ENCODE measurements at regions not wholly inside any gene's neighbourhood (a gene's known extent, or its start where the extent isn't known, plus 50 kb on each side); places are given as distances from the start of the nearest gene placed in this dataset.

DNA sequence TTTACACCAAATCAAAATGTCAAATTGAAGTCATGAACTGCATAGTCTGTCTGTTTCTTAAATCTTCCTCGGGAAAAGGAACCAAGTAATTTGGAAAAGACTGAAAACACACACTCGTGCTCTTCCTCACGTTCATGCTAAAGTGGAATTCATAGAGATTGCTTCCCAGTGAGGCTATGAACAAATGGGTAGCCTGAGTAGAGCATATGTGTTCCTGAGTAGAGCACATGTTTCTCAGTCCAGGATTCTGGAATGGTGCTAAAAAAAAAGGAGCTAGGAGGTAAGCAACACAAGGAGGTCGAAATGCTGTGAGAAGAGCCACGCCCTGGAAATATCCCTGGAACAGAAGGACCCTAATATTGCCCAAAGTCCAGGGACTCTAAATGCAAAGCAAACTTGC lies 494.2 kb upstream of the THBS1 start:
- WGBS (ENCODE audit: low lambda C conversion rate), result 82% methylated on average over 5 of the region's 5 CpGs
- Histone ChIP-seq H3F3A (replicated peaks; ENCODE audit: insufficient read depth) (peaks cover 2% of the 10 kb centered on the region), H3K9me3 (no peaks in the 10 kb centered on the region), H3K4me2 (no peak overlapping the region), H3K9ac (no peak overlapping the region), H3K4me3 (ENCODE audit: low read depth in 2 of 2, low read length in 1 of 2) (no peak overlapping the region), H4K20me1 (ENCODE audit: insufficient read depth) (no peaks in the 10 kb centered on the region), H3K27me3 (ENCODE audit: insufficient read depth) (no peaks in the 10 kb centered on the region), H3K27ac (ENCODE audit: low read depth in 2 of 2, low read length in 1 of 2) (no peak overlapping the region), H2AFZ (ENCODE audit: low read depth) (no peak overlapping the region; the same call in 1 of the 2 replicates), H3K36me3 (replicated peaks in 1 of 2; ENCODE audit: control insufficient read depth in 1 of 2, insufficient read depth in 2 of 2, low read length in 1 of 2) (no peaks in the 10 kb centered on the region), H3K4me1 (ENCODE audit: control insufficient read depth in 1 of 2, insufficient read depth in 2 of 2, low read depth in 1 of 2, low read length in 1 of 2) (peaks cover 0 to 20% of the 10 kb centered on the region in 2 experiments; a peak in 2 of 4 replicates), H3K79me2 (ENCODE audit: insufficient read depth) (no peaks in the 10 kb centered on the region), H3K9me2 (no peaks in the 10 kb centered on the region)
- TF ChIP-seq, protein P1, sequence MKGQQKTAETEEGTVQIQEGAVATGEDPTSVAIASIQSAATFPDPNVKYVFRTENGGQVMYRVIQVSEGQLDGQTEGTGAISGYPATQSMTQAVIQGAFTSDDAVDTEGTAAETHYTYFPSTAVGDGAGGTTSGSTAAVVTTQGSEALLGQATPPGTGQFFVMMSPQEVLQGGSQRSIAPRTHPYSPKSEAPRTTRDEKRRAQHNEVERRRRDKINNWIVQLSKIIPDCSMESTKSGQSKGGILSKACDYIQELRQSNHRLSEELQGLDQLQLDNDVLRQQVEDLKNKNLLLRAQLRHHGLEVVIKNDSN (IDR thresholded peaks at IDR 0.05; ENCODE audit: borderline replicate concordance, low read depth), result no peak
- TF ChIP-seq RAD21 (IDR thresholded peaks at IDR 0.05; ENCODE audit: low read length) (no peak), CHD2 (IDR thresholded peaks at IDR 0.05; ENCODE audit: low read length, partially characterized antibody) (no peak), GABPA (IDR thresholded peaks at IDR 0.05; ENCODE audit: low read depth) (no peak), RFX5 (IDR thresholded peaks at IDR 0.05; ENCODE audit: low read length) (no peak), TAF1 (IDR thresholded peaks at IDR 0.05; ENCODE audit: borderline replicate concordance, low read depth, low read length) (no peak), JUND (IDR thresholded peaks at IDR 0.05) (no peak), TEAD4 (IDR thresholded peaks at IDR 0.05; ENCODE audit: borderline replicate concordance, insufficient read depth) (no peak), RXRA (IDR thresholded peaks at IDR 0.05; ENCODE audit: borderline replicate concordance, low read depth) (no peak), SIN3A (IDR thresholded peaks at IDR 0.05; ENCODE audit: borderline replicate concordance, low read depth, low read length) (no peak), MXI1 (IDR thresholded peaks at IDR 0.05; ENCODE audit: low read depth, low read length) (no peak), POLR2AphosphoS5 (IDR thresholded peaks at IDR 0.05; ENCODE audit: low read depth, low read length) (no peak)
- TF ChIP-seq, protein P2, sequence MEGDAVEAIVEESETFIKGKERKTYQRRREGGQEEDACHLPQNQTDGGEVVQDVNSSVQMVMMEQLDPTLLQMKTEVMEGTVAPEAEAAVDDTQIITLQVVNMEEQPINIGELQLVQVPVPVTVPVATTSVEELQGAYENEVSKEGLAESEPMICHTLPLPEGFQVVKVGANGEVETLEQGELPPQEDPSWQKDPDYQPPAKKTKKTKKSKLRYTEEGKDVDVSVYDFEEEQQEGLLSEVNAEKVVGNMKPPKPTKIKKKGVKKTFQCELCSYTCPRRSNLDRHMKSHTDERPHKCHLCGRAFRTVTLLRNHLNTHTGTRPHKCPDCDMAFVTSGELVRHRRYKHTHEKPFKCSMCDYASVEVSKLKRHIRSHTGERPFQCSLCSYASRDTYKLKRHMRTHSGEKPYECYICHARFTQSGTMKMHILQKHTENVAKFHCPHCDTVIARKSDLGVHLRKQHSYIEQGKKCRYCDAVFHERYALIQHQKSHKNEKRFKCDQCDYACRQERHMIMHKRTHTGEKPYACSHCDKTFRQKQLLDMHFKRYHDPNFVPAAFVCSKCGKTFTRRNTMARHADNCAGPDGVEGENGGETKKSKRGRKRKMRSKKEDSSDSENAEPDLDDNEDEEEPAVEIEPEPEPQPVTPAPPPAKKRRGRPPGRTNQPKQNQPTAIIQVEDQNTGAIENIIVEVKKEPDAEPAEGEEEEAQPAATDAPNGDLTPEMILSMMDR (IDR thresholded peaks at IDR 0.05), result no peak
- TF ChIP-seq, protein P3, sequence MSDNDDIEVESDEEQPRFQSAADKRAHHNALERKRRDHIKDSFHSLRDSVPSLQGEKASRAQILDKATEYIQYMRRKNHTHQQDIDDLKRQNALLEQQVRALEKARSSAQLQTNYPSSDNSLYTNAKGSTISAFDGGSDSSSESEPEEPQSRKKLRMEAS (IDR thresholded peaks at IDR 0.05; ENCODE audit: low read depth), result no peak
- TF ChIP-seq, protein P4, sequence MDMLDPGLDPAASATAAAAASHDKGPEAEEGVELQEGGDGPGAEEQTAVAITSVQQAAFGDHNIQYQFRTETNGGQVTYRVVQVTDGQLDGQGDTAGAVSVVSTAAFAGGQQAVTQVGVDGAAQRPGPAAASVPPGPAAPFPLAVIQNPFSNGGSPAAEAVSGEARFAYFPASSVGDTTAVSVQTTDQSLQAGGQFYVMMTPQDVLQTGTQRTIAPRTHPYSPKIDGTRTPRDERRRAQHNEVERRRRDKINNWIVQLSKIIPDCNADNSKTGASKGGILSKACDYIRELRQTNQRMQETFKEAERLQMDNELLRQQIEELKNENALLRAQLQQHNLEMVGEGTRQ (IDR thresholded peaks at IDR 0.05; ENCODE audit: borderline replicate concordance, low read depth, low read length), result no peak
- TF ChIP-seq, protein P5, sequence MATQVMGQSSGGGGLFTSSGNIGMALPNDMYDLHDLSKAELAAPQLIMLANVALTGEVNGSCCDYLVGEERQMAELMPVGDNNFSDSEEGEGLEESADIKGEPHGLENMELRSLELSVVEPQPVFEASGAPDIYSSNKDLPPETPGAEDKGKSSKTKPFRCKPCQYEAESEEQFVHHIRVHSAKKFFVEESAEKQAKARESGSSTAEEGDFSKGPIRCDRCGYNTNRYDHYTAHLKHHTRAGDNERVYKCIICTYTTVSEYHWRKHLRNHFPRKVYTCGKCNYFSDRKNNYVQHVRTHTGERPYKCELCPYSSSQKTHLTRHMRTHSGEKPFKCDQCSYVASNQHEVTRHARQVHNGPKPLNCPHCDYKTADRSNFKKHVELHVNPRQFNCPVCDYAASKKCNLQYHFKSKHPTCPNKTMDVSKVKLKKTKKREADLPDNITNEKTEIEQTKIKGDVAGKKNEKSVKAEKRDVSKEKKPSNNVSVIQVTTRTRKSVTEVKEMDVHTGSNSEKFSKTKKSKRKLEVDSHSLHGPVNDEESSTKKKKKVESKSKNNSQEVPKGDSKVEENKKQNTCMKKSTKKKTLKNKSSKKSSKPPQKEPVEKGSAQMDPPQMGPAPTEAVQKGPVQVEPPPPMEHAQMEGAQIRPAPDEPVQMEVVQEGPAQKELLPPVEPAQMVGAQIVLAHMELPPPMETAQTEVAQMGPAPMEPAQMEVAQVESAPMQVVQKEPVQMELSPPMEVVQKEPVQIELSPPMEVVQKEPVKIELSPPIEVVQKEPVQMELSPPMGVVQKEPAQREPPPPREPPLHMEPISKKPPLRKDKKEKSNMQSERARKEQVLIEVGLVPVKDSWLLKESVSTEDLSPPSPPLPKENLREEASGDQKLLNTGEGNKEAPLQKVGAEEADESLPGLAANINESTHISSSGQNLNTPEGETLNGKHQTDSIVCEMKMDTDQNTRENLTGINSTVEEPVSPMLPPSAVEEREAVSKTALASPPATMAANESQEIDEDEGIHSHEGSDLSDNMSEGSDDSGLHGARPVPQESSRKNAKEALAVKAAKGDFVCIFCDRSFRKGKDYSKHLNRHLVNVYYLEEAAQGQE (IDR thresholded peaks at IDR 0.05; ENCODE audit: low read depth, low read length), result no peak
- POLR2A ChIA-PET, result no interaction called here
- CTCF ChIA-PET, result interaction anchor here (1.5 to 1.6 kb wide), 2 partner anchors 8 to 35 kb away, joined by 4 to 5 read pairs; no protein-coding TSS in a partner anchor
- no peak for DNase-seq

All from SK-N-SH (cell line).